A549 (cell line): ENCODE measurements at regions not wholly inside any gene's neighbourhood (a gene's known extent, or its start where the extent isn't known, plus 50 kb on each side); places are given as distances from the start of the nearest gene placed in this dataset.

Experiments used
- ATAC-seq, 2 experiments: fragments of 200-7000 bp in 1 of 2; fragments of >200 bp in 1 of 2; cut with Nextera tagmentation in 1 of 2; cut with Tn5 transposase in 1 of 2; 3 replicates each; pipeline versions ENCODE4 v1.8.0 to v1.9.1; 2018 to 2020; ENCODE audit warnings: mild to moderate bottlenecking in 1 of 2, moderate library complexity in 1 of 2
- CTCF ChIA-PET: fragments of 300-600 bp; sonication (Branson Sonifier 250); formaldehyde crosslinking; extraction: SDS; loops from one replicate; lab custom pipeline; 2021; ENCODE audit warnings: antibody characterized with exemption, inconsistent platforms; lab: Yijun Ruan, JAX
- POLR2A ChIA-PET: fragments of 350-600 bp; formaldehyde crosslinking; extraction: SDS; loops from one replicate; lab custom pipeline; 2021; ENCODE audit warnings: antibody characterized with exemption, inconsistent platforms; lab: Yijun Ruan, JAX
- DNase-seq, 2 experiments: peaks; one replicate each; pipeline versions ENCODE4 v3.0.0 to v3.0.0-alpha.2; 2011 to 2016; ENCODE audit warnings: low read depth in 1 of 2, low spot score in 1 of 2
- FAIRE-seq: peaks from 2 replicates; lab custom pipeline; 2011; peaks lifted over from hg19 to GRCh38; lab: Jason Lieb, UNC
- H3K27ac ChIP-seq, 2 experiments: fragments of >200 bp; sonication (Bioruptor Twin); formaldehyde crosslinking; 3 replicates each; pipeline ENCODE4 v1.5.1; 2016 to 2017
- H3K4me1 ChIP-seq: fragments of >200 bp; sonication (Bioruptor Twin); formaldehyde crosslinking; 3 replicates; pipeline ENCODE4 v1.6.1; 2016
- H3K4me2 ChIP-seq: fragments of >200 bp; sonication (Bioruptor Twin); formaldehyde crosslinking; 3 replicates; pipeline ENCODE4 v1.6.1; 2016
- H3K4me3 ChIP-seq: fragments of >200 bp; sonication (Bioruptor Twin); formaldehyde crosslinking; 3 replicates; pipeline ENCODE4 v1.5.1; 2016
- H3K9me3 ChIP-seq: fragments of >200 bp; sonication (Bioruptor Twin); formaldehyde crosslinking; 3 replicates; pipeline ENCODE4 v1.6.1; 2016
- BCL3 ChIP-seq: fragments of >200 bp; sonication (Bioruptor Twin); formaldehyde crosslinking; IDR thresholded peaks from 3 replicates; pipeline ENCODE4 v1.6.1; 2016
- CBX8 ChIP-seq: fragments of 200-600 bp; sonication (generic); IDR thresholded peaks from 2 replicates; pipeline ENCODE4 v1.6.1; 2016
- CHD2 ChIP-seq: fragments of 150-350 bp; IDR thresholded peaks from 2 replicates; pipeline ENCODE4 v1.6.1; 2014; ENCODE audit warnings: low read length; ENCODE audit not compliant: partially characterized antibody
- CHD4 ChIP-seq: fragments of 200-600 bp; sonication (generic); IDR thresholded peaks from 2 replicates; pipeline ENCODE4 v1.6.1; 2016; ENCODE audit warnings: antibody characterized with exemption, mild to moderate bottlenecking, borderline replicate concordance
- EP300 ChIP-seq, 2 experiments: fragments of >200 bp; sonication (Bioruptor Twin); formaldehyde crosslinking; IDR thresholded peaks; 2 replicates in 1 of 2; 3 replicates in 1 of 2; pipeline ENCODE4 v1.6.1; 2016 to 2017
- FOSB ChIP-seq: fragments of 250-450 bp; sonication (Bioruptor Pico); IDR thresholded peaks from 2 replicates; pipeline ENCODE4 v1.5.0; 2020; ENCODE audit warnings: mild to moderate bottlenecking, moderate library complexity
- FOXS1 ChIP-seq: fragments of 250-450 bp; sonication (Bioruptor Pico); IDR thresholded peaks from 2 replicates; pipeline ENCODE4 v1.5.0; 2020; ENCODE audit warnings: mild to moderate bottlenecking, moderate library complexity
- GATA3 ChIP-seq: IDR thresholded peaks from 2 replicates; pipeline ENCODE4 v1.6.1; 2012; ENCODE audit warnings: borderline replicate concordance
- HES2 ChIP-seq: fragments of >200 bp; sonication (Bioruptor Twin); formaldehyde crosslinking; IDR thresholded peaks from 2 replicates; pipeline ENCODE4 v1.6.1; 2016
- HEYL ChIP-seq: fragments of 250-450 bp; sonication (Bioruptor Pico); IDR thresholded peaks from 2 replicates; pipeline ENCODE4 v1.8.0; 2021; ENCODE audit warnings: mild to moderate bottlenecking, moderate library complexity
- HMGXB4 ChIP-seq: fragments of 250-450 bp; sonication (Bioruptor Pico); IDR thresholded peaks from 2 replicates; pipeline ENCODE4 v1.5.0; 2021; ENCODE audit warnings: mild to moderate bottlenecking, moderate library complexity, borderline replicate concordance
- HOXB13 ChIP-seq: fragments of 250-450 bp; sonication (Bioruptor Pico); IDR thresholded peaks from 2 replicates; pipeline ENCODE4 v1.5.0; 2020; ENCODE audit warnings: low read depth, mild to moderate bottlenecking, moderate library complexity
- JUNB ChIP-seq: fragments of >200 bp; sonication (Bioruptor Twin); formaldehyde crosslinking; IDR thresholded peaks from 2 replicates; pipeline ENCODE4 v1.6.1; 2016
- KDM1A ChIP-seq: fragments of 200-600 bp; sonication (generic); IDR thresholded peaks from 2 replicates; pipeline ENCODE4 v1.6.1; 2016; ENCODE audit warnings: low read depth, mild to moderate bottlenecking
- MAFK ChIP-seq: fragments of 450-650 bp; IDR thresholded peaks from 2 replicates; pipeline ENCODE4 v1.6.1; 2014; ENCODE audit not compliant: partially characterized antibody
- MAX ChIP-seq: IDR thresholded peaks from 2 replicates; pipeline ENCODE4 v1.6.1; 2012
- PBX3 ChIP-seq: IDR thresholded peaks from 2 replicates; pipeline ENCODE4 v1.6.1; 2012
- POLR2AphosphoS2 ChIP-seq: conservative IDR thresholded peaks from 2 replicates; pipeline ENCODE4 v1.6.1; 2012; ENCODE audit warnings: low read length, improper control_type of control experiment, inconsistent platforms
- RAD21 ChIP-seq, 2 experiments: fragments of >200 bp in 1 of 2; sonication (Bioruptor Twin) in 1 of 2; formaldehyde crosslinking in 1 of 2; IDR thresholded peaks in 1 of 2; conservative IDR thresholded peaks in 1 of 2; 2 replicates in 1 of 2; 3 replicates in 1 of 2; pipeline ENCODE4 v1.6.1; 2012 to 2018; ENCODE audit warnings: inconsistent platforms in 1 of 2
- RARB ChIP-seq: fragments of 250-450 bp; sonication (Bioruptor Pico); IDR thresholded peaks from 2 replicates; pipeline ENCODE4 v1.8.0; 2021; ENCODE audit warnings: mild to moderate bottlenecking, moderate library complexity
- REST ChIP-seq: fragments of 200-600 bp; sonication (generic); IDR thresholded peaks from 2 replicates; pipeline ENCODE4 v1.6.1; 2016; ENCODE audit warnings: antibody characterized with exemption, mild to moderate bottlenecking, moderate library complexity
- RFX5 ChIP-seq: fragments of 450-650 bp; IDR thresholded peaks from 2 replicates; pipeline ENCODE4 v1.7.1; 2014; ENCODE audit warnings: antibody characterized with exemption, mild to moderate bottlenecking, moderate library complexity
- RNF2 ChIP-seq: fragments of 200-600 bp; sonication (generic); IDR thresholded peaks from 2 replicates; pipeline ENCODE4 v1.6.1; 2016; ENCODE audit warnings: low read depth, mild to moderate bottlenecking, antibody characterized with exemption, moderate library complexity, borderline replicate concordance
- SREBF2 ChIP-seq: fragments of 450-650 bp; IDR thresholded peaks from 2 replicates; pipeline ENCODE4 v1.6.1; 2014; ENCODE audit warnings: mild to moderate bottlenecking, moderate library complexity
- TFCP2L1 ChIP-seq: fragments of 250-450 bp; sonication (Bioruptor Pico); IDR thresholded peaks from 2 replicates; pipeline ENCODE4 v1.5.0; 2021; ENCODE audit warnings: mild to moderate bottlenecking
- ZC3H11A ChIP-seq: fragments of 450-650 bp; IDR thresholded peaks from 2 replicates; pipeline ENCODE4 v1.6.1; 2014; ENCODE audit warnings: antibody characterized with exemption, mild to moderate bottlenecking
- WGBS: methylation state at CpG from one replicate; pipeline ENCODE4 v1.1.6; 2017; ENCODE audit errors: missing lambda C conversion rate; 5-methylcytosine and 5-hydroxymethylcytosine counted together

GRCh38 chr15:97483232-97483631 lies 477.3 kb upstream of the ARRDC4 start:
- no peaks in the 10 kb centered on the region for H3K4me1 ChIP-seq
- ChIA-PET POLR2A (no interaction called here), CTCF (no interaction called here)
- WGBS = 73% methylated on average over 21 of the region's 21 CpGs
- H3K9me3 ChIP-seq = no peaks in the 10 kb centered on the region; the same call in 2 of the 3 replicates
- H3K4me2 ChIP-seq = no peak overlapping the region
- H3K27ac ChIP-seq = no peak overlapping the region
- TF ChIP-seq CBX8 = no peak
- TF ChIP-seq HOXB13 (CRISPR knock-in tag) = no peak
- no peak for TF ChIP-seq SREBF2
- TF ChIP-seq RARB (CRISPR knock-in tag) = no peak
- no peak for TF ChIP-seq MAX
- no peak for TF ChIP-seq CHD2
- TF ChIP-seq FOXS1 (CRISPR knock-in tag) = no peak
- no peak for TF ChIP-seq HEYL (CRISPR knock-in tag)
- TF ChIP-seq PBX3 = no peak
- no peak for TF ChIP-seq TFCP2L1
- no peak for TF ChIP-seq CHD4
- no peak for TF ChIP-seq RFX5
- no peak for TF ChIP-seq REST
- no peak for TF ChIP-seq GATA3
- TF ChIP-seq, all 56 proteins: peak for 0
- no peak overlapping the region for H3K4me3 ChIP-seq
- FAIRE-seq (no peak), ATAC-seq (no peak), DNase-seq (no peak)

- FAIRE-seq (no peak), DNase-seq (no peak), ATAC-seq (no peak)
- Histone ChIP-seq H3K4me2 (no peak overlapping the region), H3K27ac (no peak overlapping the region), H3K4me3 (no peak overlapping the region), H3K9me3 (no peaks in the 10 kb centered on the region; the same call in 2 of the 3 replicates), H3K4me1 (no peaks in the 10 kb centered on the region)
- TF ChIP-seq BCL3 (no peak), KDM1A (no peak), CBX8 (no peak), ZC3H11A (no peak), MAX (no peak), HMGXB4 (no peak), TFCP2L1 (no peak), RAD21 (conservative IDR thresholded peaks at IDR 0.05 in 1 of 2, IDR thresholded peaks at IDR 0.05 in 1 of 2) (no peak), FOSB (no peak), HES2 (no peak), JUNB (no peak), POLR2AphosphoS2 (no peak), CHD4 (no peak), RNF2 (no peak), EP300 (IDR thresholded peaks at IDR 0.05) (no peak), MAFK (no peak)
- ChIA-PET POLR2A (no interaction called here), CTCF (no interaction called here)
- 5% methylated on average over 4 of the region's 4 CpGs for WGBS
Observed at GRCh38 chr15:97490429-97490828, 470.1 kb upstream of the ARRDC4 start.
